IPS-NIHi7 (cell line): ENCODE measurements at regions not wholly inside any gene's neighbourhood (a gene's known extent, or its start where the extent isn't known, plus 50 kb on each side); places are given as distances from the start of the nearest gene placed in this dataset.
A peak's percentile ranks its signal among the peaks of the same experiment; 100 is the strongest.
"Not testable (repeated sequence)": the region's sequence is repeated elsewhere in the genome, so short reads cannot be mapped to it uniquely, and the experiment has no call there.

ENCODE experiments used
- DNase-seq: peaks from one replicate; pipeline ENCODE4 v3.0.0; 2012; ENCODE audit warnings: mixed read lengths; ENCODE audit errors: extremely low spot score

GRCh38 chr7:79625921-79626320 is 172.5 kb upstream of the MAGI2 start:
- DNase-seq: not testable (repeated sequence)

- DNase-seq: no peak
Measured at GRCh38 chr7:79624336-79624735, 170.9 kb upstream of the MAGI2 start.

- DNase-seq: no peak
Measured at GRCh38 chr7:79622781-79623180, 169.3 kb upstream of the MAGI2 start.

- no peak for DNase-seq
Measured at GRCh38 chr7:79620291-79620690, 166.8 kb upstream of the MAGI2 start.

GRCh38 chr7:79619216-79619615 is 165.7 kb upstream of the MAGI2 start:
- DNase-seq: peak; percentile 18

- no peak for DNase-seq
Measured at GRCh38 chr7:79615871-79616640, 162.6 kb upstream of the MAGI2 start.

GRCh38 chr7:79615466-79615865 is 162.0 kb upstream of the MAGI2 start:
- DNase-seq: no peak

GRCh38 chr7:79612903-79613302 is 159.4 kb upstream of the MAGI2 start:
- DNase-seq: no peak

GRCh38 chr7:79612022-79612421 is 158.6 kb upstream of the MAGI2 start:
- DNase-seq: no peak

GRCh38 chr7:79610748-79611304 is 157.4 kb upstream of the MAGI2 start:
- no peak for DNase-seq

GRCh38 chr7:79610313-79610712 is 156.8 kb upstream of the MAGI2 start:
- no peak for DNase-seq

GRCh38 chr7:79608005-79608404 is 154.5 kb upstream of the MAGI2 start:
- DNase-seq: no peak

- DNase-seq: no peak
Measured at GRCh38 chr7:79604841-79605240, 151.4 kb upstream of the MAGI2 start.

GRCh38 chr7:79598351-79598750 is 144.9 kb upstream of the MAGI2 start:
- no peak for DNase-seq

GRCh38 chr7:79594671-79595070 is 141.2 kb upstream of the MAGI2 start:
- not testable (repeated sequence) for DNase-seq

- DNase-seq: no peak
Measured at GRCh38 chr7:79593866-79594301, 140.4 kb upstream of the MAGI2 start.

GRCh38 chr7:79590916-79591623 is 137.6 kb upstream of the MAGI2 start:
- DNase-seq: no peak

- DNase-seq: no peak
Measured at GRCh38 chr7:79590391-79590790, 136.9 kb upstream of the MAGI2 start.

GRCh38 chr7:79570903-79571302 is 117.4 kb upstream of the MAGI2 start:
- no peak for DNase-seq

- no peak for DNase-seq
Measured at GRCh38 chr7:79563821-79564522, 110.5 kb upstream of the MAGI2 start.

- DNase-seq: no peak
Measured at GRCh38 chr7:79555571-79555970, 102.1 kb upstream of the MAGI2 start.

- no peak for DNase-seq
Measured at GRCh38 chr7:79553811-79554555, 100.5 kb upstream of the MAGI2 start.
